ENCODE measurements at regions not wholly inside any gene's neighbourhood (a gene's known extent, or its start where the extent isn't known, plus 50 kb on each side); places are given as distances from the start of the nearest gene placed in this dataset.
"Not testable (repeated sequence)": the region's sequence is repeated elsewhere in the genome, so short reads cannot be mapped to it uniquely, and the experiment has no call there.

DNA sequence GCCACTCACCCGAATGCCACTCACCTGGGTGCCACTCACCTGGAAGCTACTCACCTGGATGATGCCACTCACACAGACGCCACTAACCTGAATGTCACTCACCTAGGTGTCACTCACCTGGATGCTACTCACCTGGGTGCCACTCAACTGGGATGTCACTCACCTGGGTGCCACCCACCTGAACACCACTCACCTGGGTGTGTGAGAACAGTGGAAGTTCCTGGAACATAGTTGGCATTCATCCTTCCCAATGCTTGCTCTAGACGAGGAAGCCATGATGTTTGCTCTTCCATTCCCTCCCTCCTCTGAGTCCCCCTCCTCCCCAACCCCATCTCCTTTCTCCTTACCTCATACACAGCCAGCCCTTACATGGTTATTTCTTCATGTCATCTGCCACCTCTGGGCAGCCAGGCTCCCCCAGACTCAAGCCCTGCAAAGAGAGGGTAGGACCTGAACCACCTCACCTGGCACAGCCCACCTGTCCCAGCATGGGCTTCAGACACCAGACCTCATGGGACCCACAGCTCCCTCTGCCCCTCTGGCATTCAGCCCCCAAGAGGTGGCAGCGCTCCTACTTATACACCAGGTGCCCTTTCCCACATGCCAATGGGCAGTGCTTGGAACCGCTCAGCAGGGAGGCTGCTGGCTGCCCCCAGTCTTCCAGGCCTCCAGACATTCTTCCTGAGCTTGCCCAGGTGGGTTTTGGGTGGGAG lies 171.8 kb upstream of the FOXF1 start:
- no peak for DNase-seq

- DNase-seq = no peak
These were observed 168.0 kb upstream of the FOXF1 start for GRCh38 chr16:86342161-86342834.

GRCh38 chr16:86343027-86343795 lies 167.1 kb upstream of the FOXF1 start:
- no peak for DNase-seq

- DNase-seq = no peak
These were observed 166.3 kb upstream of the FOXF1 start for GRCh38 chr16:86343796-86344585.

GRCh38 chr16:86344586-86344871 lies 165.8 kb upstream of the FOXF1 start:
- no peak for DNase-seq

DNA sequence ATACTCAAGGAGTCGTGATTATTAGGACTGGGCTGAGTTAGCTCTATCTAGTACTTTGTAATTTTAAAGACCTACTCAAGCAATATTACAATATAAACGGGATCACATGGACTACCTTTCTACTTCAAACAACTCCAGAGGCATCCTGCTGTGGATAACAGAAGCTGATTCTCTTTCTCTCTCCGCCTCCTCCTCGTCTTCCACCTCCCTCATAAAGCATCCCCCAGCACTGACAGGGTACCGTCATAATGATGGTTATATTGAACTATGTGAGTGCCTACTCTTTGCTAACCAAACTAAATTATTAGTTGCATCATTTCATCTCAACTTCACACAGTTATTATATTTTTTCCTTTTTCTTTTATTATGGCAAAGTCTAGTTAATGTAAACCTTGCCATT lies 165.4 kb upstream of the FOXF1 start:
- no peak for DNase-seq

DNA sequence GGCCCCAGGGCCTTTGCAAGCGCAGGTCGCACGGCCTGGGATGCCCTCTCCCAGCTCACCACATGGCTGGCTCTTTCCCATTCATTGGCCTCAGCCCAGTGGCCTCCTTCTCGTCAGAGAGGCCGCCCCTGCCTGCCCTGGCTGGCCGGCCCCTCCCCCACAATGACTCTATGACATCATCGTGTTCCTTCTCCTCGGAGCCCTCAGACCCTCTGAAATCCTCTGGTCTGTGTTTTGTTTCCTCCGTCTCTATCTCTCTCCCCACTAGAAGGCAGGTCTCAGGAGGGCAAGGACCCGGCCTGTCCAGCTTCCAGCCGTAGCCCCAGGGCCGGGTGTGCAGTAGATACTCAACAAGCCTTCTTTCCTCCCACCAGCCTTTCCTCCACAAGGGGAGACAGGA lies 164.8 kb upstream of the FOXF1 start:
- DNase-seq = no peak

DNA sequence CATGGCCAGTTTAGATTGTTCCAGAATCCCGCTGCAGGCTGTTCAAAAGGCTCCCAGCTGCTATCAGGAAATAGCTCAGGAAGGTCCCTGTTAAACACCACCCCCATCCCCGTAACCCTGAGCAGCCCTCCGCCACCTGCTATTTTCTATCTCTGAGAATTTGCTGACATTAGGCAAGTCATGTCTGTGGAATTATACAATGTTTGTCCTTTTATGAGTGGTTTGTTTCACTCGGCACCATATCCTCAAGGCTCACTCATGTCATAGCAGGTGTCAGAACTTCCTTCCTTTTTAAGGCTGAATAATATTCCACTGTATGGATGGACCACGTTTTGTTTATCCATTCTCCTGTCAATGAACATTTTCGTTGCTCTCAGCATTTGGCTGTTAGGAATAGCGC lies 164.3 kb upstream of the FOXF1 start:
- no peak for DNase-seq

GRCh38 chr16:86347090-86347489 lies 163.2 kb upstream of the FOXF1 start:
- DNase-seq = no peak

DNA sequence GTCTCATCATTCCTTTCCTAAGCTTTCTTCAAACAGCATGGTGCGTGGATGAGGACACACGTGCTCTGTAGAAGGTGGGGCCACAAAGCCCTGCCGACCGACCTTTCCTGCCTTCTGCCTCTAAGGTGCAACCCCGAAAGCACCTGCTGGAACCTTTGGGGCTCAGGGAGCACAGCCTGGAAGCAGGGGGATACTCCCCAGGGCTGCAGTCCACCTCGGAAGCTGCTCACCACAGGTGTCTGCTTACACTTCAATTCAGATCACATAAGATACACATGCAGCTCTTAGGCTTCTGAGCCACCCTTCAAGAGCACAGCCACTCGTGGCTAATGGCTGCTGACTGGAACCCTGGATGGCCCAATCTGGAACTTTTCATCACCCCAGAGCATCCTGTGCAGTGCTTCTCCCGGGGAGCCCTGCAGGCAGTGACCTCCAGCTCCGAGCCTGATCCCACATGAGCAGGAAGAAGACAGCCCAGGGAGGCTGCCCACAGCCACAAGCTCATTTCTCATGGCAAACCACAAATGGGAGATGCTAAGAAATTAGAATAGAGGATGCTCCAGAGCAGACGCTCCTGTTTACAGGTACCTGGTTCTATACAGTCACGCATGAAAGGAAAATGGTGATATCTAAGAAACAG lies 162.3 kb upstream of the FOXF1 start:
- DNase-seq = no peak

- DNase-seq = no peak
These were observed 160.9 kb upstream of the FOXF1 start for GRCh38 chr16:86349338-86349900.

DNA sequence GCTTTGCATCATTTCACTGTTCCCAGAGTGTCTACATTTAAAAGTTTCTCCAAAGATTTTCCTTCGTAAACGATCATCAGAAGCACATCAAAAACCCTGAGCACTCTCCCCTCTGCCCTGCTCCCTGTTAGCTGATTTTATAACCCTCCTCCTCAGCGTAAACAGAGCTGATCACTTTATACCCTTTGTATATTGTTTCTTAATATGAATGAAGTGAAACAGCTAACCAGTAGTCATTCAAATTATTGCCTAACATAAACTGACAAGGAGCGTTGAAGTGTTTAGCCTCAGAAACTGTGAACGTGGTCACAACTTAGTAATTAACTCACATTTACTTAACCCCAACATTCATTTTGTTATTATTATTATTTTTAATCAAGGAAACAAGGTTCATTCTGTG lies 160.0 kb upstream of the FOXF1 start:
- no peak for DNase-seq

DNA sequence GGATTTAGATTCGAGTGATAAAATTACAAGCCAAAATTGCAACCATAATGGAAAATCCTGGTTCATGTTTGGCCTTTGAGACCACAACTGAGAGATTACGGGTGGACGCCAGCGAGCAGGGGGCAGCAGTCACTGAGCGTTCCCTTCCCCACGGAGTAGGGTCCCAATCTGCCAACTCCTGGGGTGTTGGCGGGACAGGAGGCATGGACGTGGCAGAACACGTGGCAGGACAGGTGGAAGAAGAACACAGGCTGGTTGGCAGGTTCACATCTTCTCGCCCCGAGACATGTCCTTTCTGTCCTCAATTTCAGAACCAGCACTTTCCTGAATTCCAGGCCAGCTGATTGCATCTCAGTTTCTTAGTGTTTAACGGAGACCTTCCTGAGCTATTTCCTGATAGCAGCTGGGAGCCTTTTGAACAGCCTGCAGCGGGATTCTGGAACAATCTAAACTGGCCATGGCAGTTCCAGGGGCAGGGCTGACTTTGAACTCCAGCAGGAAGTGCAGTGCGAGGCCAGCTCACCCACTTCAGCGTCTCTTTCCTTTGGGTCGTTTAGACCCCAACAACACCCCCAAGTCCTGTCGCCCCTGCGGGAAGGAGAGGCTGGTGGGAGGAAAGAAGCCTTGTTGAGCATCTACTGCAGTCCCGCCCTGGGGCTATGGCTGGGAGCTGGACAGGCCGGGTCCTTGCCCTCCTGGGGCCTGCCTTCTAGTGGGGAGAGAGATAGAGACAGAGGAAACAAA lies 159.1 kb upstream of the FOXF1 start:
- no peak for DNase-seq

GRCh38 chr16:86351785-86352139 lies 158.6 kb upstream of the FOXF1 start:
- not testable (repeated sequence) for DNase-seq

- DNase-seq = no peak
These were observed 157.2 kb upstream of the FOXF1 start for GRCh38 chr16:86353148-86353547.

DNA sequence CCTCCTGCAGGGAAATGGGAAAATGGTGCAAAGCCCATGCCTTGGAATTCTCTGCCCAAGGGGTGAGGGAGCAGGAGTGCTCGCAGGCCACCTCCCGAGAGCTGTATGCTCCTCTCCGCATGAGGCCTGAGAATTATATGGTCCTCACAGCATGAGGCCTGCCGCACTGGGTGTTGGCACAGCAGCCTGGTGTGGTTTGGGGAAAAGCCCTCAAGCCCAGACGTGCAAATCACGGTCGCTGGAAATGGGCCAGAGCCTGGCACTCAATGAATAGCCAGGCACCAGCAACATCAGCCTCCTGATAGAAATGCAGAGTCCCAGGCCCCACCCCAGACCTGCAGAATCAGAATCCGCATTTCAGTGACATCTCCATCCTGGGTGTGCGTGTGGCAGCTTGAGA lies 156.4 kb upstream of the FOXF1 start:
- DNase-seq = no peak

DNA sequence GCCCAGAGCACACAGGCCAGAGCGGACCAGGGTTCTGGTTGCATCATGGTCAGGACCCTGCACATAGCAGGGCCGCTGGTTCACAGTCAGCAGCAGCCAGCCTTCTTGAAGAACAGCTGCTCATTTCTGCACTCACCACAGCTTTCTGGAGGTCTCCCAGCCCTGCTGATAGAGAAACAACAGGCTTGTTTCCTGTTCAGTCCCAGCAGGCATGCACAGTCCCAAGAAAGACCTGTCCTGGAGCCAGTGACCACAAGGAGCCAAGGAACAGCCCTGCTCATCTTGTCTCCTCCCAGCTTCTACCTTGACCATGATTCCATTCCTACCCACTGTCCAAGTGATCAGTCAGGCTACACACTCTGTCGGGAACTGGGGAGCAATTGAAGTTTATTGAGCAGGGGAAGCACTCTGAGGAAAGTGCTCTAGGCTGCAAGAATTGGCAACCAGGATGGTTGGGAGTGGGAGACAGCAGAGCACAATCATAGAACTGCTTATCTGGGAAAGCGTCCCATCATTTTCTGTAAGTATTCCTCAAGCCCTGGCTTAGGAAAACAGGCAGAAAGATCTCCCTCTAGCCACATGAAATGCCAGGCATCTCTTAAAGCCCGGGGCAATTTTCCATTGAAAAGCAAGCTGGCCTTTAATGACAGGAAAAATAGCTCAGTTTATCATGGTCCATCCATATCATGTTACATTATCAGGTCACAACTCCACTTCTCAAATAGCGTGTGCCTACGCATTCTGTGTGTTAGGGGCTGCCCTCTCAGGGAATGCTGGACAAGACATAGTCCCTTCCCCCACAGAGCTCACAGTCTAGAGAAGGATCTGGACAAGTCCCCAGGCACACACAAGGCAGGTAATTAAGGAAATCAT lies 155.4 kb upstream of the FOXF1 start:
- DNase-seq = no peak

DNA sequence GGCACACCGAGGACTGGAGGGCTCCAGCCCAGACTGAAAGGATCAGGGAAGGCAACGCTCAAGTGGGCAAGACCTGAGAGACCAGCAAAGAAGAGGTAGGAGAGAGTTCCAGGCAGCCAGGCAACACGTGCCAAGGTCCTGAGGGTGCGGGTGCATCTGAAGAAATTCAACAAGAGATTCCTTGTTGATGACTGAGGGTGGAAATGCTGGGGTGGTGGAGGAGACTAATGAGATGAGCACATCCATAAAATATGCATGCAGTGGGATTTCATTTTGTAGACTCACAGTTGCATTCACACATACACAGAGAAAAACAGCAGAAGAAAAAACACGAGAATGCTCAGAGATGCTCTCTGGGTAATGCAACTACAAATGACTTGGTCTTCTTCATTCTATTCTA lies 154.8 kb upstream of the FOXF1 start:
- DNase-seq = no peak

DNA sequence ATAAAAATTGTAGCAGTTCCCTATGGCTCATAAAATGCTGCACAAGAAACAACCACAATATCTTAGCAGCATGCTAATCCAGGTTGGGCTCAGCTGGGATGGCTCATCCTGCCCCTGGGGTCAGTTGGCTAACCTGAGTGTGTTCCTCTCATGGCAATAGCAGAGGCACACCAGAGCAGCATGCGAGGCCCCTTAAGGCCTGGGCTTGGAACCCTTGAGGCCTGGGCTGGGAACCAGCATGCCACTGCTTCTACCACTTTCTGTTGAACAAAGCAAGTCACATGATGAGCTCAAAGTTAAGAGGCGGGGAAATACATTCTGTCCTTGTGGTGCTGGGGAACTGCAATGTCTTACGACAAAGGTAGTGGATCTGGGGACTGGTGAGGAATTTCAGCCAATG lies 154.4 kb upstream of the FOXF1 start:
- DNase-seq = no peak

DNA sequence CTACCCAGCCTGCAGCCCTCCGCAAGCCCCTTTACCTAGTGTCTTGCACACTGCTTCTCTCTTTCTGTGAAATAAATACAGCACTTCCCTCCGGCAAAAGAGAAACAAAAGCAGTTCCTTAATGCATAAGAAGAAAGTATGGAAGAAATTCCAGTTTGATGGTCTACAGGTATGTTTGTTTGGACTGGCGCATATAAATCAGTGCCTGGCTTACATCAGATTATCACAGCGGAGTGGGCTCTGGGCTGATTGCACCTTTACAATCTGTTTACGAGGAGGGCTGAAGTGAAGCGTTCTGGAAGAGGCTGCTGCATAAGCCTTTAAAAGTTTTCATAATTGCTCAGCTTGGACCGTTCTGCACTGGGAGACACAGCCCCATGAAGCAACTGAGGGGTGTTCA lies 153.5 kb upstream of the FOXF1 start:
- DNase-seq = no peak

- DNase-seq = no peak
These were observed 153.0 kb upstream of the FOXF1 start for GRCh38 chr16:86357303-86357702.
